NCI-H526 treated with DMSO at 0.1 percent for 48 hours (cell line): ENCODE measurements at regions not wholly inside any gene's neighbourhood (a gene's known extent, or its start where the extent isn't known, plus 50 kb on each side); places are given as distances from the start of the nearest gene placed in this dataset.
"Not testable (repeated sequence)": the region's sequence is repeated elsewhere in the genome, so short reads cannot be mapped to it uniquely, and the experiment has no call there.

Experiments used
- DNase-seq: peaks from one replicate; lab custom pipeline; 2025; lab: John Stamatoyannopoulos, UW

DNA sequence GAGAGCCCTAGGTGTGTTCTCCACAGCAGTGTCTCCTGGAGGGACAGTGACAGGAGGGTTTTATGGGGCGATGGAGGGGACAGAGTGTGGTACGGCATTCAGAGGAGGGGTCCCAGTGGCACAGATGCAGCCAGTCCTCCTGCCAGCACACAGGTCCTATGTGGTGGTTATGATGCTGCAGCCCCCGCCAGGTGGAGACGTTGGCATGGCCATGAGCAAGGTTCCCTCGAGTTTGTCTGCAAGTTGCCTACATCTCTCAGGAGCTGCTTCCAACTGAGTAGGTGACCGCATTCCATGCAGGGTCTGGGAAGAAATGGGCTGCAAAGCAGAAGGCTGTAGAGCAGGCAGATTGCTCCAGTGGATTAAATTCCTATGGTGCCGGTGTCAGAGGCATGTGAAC, 646.0 kb downstream of the TBC1D22A start:
- no peak for DNase-seq

DNA sequence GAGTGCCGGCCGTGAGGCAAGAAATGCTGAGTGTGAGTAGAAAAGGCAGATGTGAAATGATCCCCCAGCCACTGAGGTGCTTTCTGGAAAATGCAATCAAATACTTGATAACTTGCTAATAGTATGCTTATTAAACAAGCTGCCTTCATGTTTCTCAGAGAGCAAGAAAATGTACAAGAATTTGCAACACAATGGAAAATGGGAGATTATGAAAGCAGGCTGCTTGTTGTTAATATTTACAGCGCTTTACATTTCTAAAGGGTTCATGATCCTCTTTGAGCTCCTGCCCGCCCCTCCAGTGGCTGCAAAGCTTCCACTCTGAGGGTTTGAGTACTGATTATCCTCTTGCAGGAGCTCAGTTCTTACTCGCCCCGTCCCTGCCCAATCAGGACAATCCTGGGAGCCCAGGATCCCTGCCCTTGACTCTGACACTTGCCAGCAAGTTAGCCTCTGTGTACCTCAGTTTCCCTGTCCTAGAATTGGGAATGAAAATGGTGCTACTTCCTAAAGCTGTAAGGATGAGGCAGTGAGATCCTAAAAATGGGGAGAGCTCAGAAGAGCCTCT, 645.1 kb downstream of the TBC1D22A start:
- DNase-seq, result no peak

DNA sequence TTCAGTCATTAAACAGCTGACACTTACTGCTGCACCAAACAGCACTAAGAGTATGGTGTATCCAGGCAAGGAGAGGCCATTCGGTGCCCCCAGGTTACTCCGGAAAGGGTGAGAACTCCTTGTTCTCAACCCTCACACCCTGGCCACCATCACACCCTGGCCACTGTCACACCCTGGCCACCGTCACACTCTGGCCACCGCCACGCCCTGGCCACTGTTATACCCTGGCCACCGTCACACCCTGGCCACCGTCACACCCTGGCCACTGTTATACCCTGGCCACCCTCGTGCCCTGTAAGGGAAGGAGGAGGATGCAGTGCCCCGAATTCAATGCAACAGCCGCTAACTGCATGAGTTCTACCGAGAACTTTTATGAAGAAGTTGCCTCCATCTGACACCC, 644.4 kb downstream of the TBC1D22A start:
- no peak for DNase-seq

DNA sequence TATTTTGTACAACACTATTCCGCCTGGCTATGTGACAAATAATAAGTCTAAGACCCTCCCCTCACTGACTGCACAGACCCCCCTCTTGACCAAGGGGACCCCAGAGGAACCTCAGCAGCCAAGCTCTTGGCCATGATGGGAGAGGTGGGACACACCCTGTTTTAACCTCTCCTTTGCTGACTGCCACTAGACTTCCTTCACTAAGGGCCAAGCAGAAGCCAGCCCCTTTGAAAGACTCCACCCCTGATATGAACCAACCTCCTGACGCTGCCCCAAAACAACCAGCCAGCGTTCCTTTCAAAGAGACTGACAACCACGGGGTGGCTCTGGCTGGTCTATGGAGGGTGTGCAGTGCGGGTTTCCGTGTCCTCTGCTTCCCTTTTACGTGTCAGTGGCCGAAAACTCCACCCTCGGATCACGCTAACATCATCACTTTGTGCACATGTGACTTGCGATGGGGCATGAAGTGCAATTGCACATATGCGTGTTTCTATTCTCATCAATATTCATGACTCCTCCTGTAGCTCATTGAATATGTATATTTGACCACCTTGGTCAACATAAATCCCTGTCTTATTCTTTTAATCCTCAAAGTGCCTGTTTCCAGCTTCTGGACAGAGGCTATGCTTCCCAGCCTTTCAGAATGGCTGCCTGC, 643.9 kb downstream of the TBC1D22A start:
- no peak for DNase-seq

DNA sequence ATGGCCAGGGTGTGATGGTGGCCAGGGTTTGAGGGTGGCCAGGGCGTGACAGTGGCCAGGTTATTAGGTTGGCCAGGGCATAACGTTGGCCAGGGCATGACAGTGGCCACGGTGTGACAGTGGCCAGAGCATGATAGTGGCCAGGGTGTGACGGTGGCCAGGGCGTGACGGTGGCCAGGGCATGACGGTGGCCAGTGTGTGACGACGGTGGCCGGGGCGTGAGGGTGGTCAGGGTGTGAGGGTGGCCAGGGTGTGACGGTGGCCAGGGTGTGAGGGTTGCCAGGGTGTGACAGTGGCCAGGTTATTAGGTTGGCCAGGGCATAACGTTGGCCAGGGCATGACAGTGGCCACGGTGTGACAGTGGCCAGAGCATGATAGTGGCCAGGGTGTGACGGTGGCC, 642.8 kb downstream of the TBC1D22A start:
- DNase-seq, result not testable (repeated sequence)

DNA sequence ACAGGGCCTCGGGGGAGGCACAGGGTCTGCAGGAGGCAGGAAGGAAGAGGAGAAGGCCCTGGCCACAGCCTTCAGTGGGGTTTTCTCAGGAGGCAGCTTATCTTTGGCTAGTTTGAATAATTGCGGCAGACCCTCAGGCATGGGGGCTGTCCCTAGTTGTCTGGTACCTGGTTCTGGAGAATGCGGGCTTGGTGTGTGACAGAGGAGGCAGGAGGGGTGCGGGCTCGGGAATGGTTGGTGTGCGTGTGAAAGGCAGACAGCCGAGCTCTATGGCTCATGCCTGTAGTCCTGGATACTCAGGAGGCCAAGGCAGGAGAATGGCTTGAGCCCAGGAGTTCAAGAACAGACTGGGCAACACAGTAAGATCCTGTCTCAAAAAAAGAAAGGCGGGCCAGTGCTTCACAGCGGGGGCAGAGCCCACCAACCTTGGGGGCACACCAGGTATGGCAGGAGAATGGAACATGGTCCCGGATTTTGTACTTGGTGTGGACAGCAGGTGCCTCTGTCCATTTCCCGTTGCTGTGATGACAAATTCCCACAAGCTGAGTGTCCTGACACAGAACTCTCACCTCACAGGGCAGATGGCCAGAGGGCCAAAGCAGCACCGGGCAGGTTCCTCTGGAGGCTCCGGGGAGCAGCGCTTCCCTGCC, 640.6 kb downstream of the TBC1D22A start:
- no peak for DNase-seq

DNA sequence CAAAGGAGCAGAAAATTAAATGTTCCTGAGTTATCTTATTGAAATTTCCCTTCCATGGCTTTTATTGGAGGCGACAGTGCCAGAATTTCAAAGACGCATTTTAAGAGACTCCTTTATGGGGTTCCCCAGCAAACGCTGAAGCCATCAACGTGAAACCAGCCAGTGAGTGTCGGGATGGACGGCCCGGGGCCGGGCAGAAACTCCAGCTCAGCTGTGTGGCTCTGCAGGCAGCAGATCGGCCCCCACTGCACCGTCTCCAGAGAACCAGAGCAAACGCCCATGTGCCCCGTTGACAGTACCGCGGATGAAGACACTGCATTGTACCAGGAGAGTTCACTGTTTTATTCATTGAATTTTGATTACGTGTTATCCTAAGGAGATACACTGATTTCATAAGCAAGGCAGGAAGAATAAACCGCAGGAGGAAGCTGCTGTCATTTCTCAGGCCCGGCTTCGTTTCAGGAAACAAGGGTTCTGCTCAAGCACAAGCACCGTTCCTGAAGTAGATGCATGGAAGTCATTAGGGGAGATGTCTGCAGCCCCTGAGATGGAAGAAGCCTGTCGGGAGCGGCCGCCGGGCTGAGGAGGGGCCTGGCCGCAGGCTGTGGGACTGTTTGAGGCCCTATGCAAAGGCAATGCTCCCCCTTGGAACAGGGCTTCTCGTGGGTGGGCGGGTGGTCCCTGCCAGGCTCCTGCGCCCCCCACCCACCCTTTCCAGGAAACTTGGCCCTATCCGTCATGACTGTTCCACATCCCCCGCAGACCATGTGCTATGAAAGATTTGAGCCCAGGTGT, 639.7 kb downstream of the TBC1D22A start:
- DNase-seq, result no peak

DNA sequence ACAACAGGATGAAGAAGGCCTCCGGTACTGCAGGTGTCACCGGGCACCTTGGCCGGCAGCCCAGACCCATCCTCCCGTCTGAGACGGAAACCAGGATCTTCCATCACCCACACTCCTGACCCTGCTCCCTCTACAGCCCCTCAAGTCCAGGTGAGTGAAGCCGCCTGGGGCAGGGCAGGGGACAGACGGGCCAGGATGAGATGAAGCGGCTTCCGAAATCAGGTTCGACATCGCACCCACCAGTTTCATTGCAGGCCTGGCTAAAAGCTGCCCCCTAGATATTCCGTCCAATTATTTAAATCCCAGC, 639.1 kb downstream of the TBC1D22A start:
- DNase-seq, result no peak

DNA sequence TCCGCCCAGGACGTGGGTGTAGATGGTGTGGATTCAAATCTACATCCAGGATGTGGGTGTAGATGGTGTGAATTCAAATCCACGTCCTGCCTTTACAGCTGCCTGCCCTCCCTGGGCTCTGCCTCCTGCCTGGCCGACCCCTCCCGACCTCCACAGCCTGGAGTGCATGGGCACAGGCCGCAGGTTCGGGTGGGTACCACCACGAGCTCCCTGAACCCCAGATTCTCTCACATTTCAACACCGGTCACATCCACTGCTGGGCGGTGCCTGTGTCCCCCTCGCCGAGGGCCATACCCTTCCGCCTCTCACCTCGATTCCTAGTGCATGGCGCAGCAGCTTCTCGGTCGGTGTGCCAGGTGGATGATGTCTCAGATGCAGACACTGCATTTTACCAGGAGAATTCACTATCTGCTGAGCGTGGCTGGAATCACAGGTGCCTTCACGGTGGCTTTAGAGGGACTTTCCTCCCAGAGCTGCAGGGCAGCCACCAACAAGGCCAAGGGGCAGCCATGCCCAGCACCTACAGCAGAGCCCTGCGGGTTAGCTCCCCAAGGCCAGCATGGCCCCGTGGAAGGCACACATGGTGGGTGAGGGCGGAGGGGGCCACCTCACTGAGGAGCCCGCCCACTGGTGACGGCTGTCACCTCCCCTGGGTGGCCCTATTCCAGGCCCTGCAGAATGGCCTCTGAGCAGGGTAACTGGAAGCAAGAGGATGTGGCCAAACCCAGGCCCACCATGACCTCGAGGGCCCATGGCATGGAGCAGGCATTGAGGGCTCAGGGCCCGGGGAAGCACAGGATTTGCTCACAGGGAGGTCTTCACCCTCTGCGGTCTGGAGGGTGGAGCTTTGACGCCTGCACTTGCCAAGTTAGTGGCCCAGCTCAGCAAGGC, 638.5 kb downstream of the TBC1D22A start:
- no peak for DNase-seq

DNA sequence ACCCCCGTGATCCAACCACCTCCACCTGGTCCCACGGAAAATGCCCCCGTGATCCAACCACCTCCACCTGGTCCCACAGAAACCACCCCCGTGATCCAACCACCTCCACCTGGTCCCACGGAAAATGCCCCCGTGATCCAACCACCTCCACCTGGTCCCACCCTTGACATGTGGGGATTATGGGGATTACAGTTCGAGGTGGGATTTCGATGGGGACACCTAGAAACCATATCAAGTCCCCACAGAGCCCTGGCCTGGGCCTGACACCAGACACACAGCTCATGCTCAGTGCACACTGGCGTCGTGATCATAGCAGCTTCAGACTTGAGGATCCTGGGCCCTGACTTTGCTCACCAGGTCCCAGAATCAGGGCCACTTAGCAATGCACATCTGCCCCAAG, 637.7 kb downstream of the TBC1D22A start:
- DNase-seq, result not testable (repeated sequence)

DNA sequence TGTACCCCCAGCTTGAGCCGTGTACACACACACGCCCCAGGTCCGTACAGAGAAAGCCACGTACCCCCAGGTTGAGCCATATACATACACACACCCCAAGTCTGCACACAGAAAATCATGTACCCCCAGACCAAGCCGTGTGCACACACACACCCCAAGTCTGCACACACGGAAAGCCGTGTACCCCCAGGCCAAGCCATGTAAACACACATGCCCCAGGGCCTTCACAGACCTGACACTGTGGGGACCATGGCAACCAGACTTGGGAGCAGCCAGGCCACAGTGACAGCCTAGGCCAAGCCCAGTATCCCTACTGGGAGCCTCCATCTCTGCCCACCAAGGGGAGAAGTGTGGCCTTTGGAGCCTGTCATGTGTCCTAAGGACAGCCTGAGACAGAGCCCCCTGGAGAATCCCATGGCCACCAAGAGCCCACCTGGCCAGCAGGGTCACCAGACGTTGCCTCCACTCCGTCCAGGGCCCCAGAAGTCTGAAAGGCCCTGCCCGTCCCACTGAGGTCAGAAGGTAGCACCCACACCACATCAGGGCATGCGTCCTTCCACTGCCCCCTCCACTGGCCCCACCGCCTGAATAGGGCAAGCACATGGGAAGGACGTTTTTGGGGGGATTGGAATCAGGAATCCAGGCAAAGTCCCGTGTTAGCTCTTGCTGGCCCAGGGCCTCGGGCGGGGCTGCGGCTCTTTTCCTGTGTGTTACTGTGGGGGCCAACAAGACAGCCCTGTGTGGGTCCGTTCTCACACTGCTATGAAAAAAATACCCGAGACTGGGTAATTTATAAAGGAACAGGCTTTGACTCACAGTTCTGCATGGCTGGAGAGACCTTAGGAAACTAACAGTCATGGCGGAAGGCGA, 636.7 kb downstream of the TBC1D22A start:
- no peak for DNase-seq

DNA sequence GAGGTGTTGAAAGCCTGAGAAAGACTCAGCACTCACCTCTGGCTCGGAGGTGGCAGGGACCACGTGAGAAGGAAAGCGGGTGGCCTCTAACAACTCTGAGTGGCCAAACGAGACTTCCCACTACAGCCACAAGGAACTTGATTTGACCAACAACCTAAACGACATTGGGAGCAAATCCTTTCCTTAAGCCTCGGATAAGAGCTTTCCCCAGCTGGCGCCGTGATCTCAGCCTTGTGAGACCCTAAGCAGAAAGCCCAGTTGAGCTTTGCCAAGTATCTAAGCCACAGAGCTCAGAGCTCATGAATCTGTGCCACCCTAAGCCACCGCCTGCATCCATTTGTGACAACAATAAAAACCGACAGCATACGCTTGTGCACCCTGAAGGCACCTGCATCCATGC, 636.0 kb downstream of the TBC1D22A start:
- DNase-seq, result no peak

DNA sequence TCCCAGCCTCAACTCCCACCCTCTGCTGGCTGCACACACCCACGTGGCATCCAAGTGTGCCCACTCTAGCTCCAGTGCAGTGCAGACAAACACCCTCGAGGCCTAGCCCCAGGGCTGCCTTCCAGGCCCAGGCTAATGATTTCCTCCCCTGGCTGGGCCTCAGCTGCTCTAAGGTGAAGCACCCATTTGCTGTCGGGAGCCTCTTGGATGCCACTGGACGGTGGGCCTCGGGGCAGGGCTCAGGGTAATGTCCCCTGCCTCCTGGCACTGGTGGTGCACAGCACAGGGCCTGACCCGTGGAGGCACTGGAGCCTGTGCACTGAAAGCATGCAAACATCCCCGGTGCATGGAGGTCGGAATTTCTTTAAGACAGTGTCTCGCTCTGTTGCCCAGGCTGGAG, 635.2 kb downstream of the TBC1D22A start:
- DNase-seq, result no peak

DNA sequence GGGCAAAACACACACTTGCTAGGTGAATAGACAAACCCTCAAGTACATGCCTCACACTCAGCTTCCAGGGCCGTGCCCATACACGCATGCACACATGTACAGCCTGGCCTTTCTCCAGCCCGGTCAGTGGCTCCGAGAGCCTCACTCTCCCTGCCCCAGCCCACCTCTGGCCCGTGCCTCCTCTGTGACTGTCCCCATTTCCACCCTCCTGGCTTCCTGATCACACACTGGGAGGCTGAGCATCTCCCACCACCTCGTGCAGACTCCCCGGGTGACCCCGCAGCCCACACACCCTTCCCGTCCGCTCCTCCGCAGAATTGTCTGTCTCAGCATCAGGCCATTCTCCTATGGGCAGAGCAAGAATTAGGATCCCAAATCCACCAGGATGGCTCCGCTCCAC, 634.1 kb downstream of the TBC1D22A start:
- DNase-seq, result no peak

DNA sequence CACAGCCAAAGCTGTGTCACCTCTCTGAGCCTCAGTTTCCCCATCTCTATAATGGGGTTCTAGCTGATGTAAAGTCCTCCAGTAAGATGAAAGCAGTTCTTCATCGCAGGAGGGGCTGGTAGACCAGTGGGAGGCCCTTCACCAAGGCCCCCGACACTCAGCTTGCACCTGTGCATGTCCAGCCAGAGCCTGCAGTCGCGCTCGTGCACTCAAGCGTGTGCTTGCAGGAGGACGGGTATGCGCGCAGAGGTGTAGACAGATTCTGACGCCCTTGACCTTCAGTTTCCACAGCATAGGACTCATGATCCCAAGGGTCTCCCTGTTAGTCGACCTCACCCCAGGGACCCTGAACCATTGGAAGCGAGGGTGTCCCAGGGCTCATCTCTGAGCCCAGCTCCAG, 633.7 kb downstream of the TBC1D22A start:
- no peak for DNase-seq

DNA sequence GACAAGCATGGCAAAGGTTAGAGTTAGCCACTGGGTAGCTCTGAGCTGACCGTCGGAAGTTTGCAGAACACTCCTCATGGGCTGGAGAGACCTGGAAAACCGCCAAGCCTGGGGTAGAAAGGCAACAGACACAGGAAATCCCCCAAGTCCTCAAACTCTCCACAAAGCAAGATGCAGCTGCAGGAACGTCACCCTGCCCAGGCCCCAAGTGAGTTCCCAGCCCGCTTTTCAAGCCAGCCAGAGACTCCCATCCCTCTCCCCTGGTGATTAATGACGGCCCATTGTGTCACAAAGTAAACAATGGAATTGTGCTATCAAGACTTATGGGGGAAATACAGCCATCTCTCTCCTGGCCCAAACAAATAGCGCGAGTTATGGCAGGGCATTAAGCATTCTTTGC, 633.0 kb downstream of the TBC1D22A start:
- no peak for DNase-seq

DNA sequence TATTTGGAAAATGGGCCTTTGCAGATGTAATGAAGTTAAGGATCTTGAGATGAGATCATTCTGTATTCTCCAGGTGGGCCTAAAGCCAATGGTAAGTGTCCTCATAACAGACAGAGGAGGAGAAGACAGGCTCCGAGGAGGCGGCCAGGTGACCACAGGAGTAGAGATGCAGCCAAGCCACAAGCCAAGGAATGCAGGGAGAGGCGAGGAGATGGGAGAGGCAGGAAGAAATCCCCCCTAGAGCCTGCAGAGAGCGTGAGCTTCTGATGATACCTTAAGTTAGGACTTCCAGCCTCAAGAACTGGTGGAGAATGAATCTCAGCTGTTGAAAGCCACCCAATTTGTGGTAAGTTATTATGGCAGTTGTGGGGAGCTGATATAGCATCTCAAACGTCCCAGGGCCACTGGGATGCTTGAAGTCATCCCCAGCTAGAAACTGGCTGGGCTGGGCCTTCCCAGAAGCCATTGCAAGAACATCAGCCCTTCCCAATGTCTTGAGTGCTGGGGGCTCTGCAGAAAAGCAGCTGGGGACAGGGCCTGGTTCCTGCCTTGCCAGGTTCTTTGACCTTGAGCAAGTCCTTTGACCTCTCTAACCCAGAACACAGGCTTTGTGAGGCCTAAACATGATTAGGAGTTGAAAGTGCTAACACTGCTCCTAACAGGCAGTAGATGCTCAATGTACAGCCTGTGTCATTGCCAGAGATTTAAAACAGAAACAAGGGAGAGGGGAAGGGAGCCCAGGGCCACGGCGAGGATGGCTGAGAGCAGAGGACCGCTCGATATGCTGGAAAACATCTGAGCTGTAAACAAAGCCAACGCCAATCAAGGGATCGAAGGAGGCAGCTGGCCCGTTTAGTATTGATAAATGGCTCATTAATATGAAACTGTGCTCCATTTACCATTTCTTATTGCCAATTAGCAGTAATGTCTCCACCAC, 632.3 kb downstream of the TBC1D22A start:
- no peak for DNase-seq

DNA sequence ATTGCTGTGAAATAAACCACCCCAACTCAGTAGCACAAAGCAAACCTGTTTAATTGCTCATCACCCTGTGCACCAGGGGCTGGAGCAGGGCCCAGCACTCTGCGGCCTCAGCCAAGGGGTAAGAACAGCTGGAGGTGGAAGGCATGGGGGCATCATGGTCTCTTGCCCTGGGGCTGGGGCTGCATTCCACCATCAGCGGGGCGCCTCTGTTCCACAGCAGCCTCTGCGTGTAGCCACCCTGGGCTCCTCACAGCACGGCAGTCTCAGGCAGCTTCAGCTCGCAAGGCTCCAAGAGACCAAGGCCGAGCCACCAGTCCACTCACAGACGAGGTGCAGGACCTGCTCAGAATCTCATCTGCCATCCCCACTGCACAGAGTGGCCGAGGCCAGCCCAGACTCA, 630.7 kb downstream of the TBC1D22A start:
- no peak for DNase-seq

DNA sequence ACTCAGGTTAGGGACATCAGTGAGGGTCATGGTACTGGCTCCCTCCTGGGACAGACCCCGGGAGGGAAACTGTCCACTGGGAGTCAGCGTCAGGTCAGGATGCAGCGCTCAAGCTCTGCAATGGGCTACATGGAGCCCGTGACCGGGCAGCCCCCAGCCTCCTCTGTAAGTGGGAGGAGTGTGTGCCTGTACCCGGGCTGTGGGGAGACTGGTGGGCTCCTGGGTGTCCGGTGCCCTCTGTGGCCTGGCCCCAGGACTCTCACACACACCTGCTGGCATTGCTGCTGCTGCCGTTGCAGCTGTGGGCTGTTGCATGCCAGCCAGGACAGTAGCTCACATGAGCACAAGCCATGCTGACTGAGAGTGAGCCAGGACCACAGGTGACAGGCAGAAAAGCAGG, 630.3 kb downstream of the TBC1D22A start:
- no peak for DNase-seq

DNA sequence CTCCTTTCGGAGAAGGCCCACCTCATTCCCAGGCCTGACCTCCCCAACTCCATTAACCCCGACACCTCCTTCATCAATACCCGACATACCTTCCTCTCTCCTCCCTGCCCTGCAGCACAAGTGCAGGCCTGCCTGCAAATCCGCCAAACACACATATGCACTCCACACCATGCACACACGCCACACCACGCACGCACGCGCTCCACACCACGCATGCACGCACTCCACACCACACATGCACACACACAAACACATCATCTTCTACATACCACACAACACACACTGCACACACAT, 629.6 kb downstream of the TBC1D22A start:
- DNase-seq, result no peak
